ENCODE measurements at regions not wholly inside any gene's neighbourhood (a gene's known extent, or its start where the extent isn't known, plus 50 kb on each side); places are given as distances from the start of the nearest gene placed in this dataset.

- Histone ChIP-seq H3K9ac (ENCODE audit: low read depth, low read length, poor library complexity, severe bottlenecking) (no peak overlapping the region), H2AFZ (ENCODE audit: low read length) (peak overlapping the region; percentile 71), H3K9me3 (ENCODE audit: insufficient read depth, low read depth, low read length) (no peaks in the 10 kb centered on the region), H3K4me1 (ENCODE audit: insufficient read depth, low read length, poor library complexity, severe bottlenecking) (peaks cover 17% of the 10 kb centered on the region), H3K36me3 (ENCODE audit: insufficient read depth, low read length) (no peaks in the 10 kb centered on the region), H3K9me2 (replicated peaks; ENCODE audit: low read depth, low read length) (no peaks in the 10 kb centered on the region), H3K4me2 (ENCODE audit: low read depth, low read length, poor library complexity, severe bottlenecking) (peak overlapping the region; percentile 52), H3K27me3 (ENCODE audit: insufficient read depth, low read length, poor library complexity, severe bottlenecking) (no peaks in the 10 kb centered on the region), H4K20me1 (ENCODE audit: insufficient read depth, low read length, poor library complexity, severe bottlenecking) (no peaks in the 10 kb centered on the region), H3F3A (ENCODE audit: low read depth) (no peaks in the 10 kb centered on the region), H3K4me3 (ENCODE audit: low read length, poor library complexity, severe bottlenecking) (no peak overlapping the region), H3K79me2 (ENCODE audit: insufficient read depth, low read length) (no peaks in the 10 kb centered on the region)
- TF ChIP-seq EZH2phosphoT487 (IDR thresholded peaks at IDR 0.05; ENCODE audit: borderline replicate concordance) = no peak
- TF ChIP-seq CTCF (conservative IDR thresholded peaks at IDR 0.05; ENCODE audit: low read length) = no peak
These were observed 156.9 kb upstream of the FER start for GRCh38 chr5:108590799-108591198.

GRCh38 chr5:108588323-108588722 is 159.4 kb upstream of the FER start:
- Histone ChIP-seq H3F3A (ENCODE audit: low read depth) (no peaks in the 10 kb centered on the region), H4K20me1 (ENCODE audit: insufficient read depth, low read length, poor library complexity, severe bottlenecking) (no peaks in the 10 kb centered on the region), H3K4me1 (ENCODE audit: insufficient read depth, low read length, poor library complexity, severe bottlenecking) (peaks cover 17% of the 10 kb centered on the region), H3K79me2 (ENCODE audit: insufficient read depth, low read length) (no peaks in the 10 kb centered on the region), H3K9ac (ENCODE audit: low read depth, low read length, poor library complexity, severe bottlenecking) (no peak overlapping the region), H3K36me3 (ENCODE audit: insufficient read depth, low read length) (no peaks in the 10 kb centered on the region), H3K9me3 (ENCODE audit: insufficient read depth, low read depth, low read length) (no peaks in the 10 kb centered on the region), H2AFZ (ENCODE audit: low read length) (no peak overlapping the region), H3K9me2 (replicated peaks; ENCODE audit: low read depth, low read length) (no peaks in the 10 kb centered on the region), H3K27me3 (ENCODE audit: insufficient read depth, low read length, poor library complexity, severe bottlenecking) (no peaks in the 10 kb centered on the region), H3K4me3 (ENCODE audit: low read length, poor library complexity, severe bottlenecking) (no peak overlapping the region), H3K4me2 (ENCODE audit: low read depth, low read length, poor library complexity, severe bottlenecking) (no peak overlapping the region)
- TF ChIP-seq CTCF (conservative IDR thresholded peaks at IDR 0.05; ENCODE audit: low read length) = no peak
- TF ChIP-seq EZH2phosphoT487 (IDR thresholded peaks at IDR 0.05; ENCODE audit: borderline replicate concordance) = no peak

- Histone ChIP-seq H3K9ac (ENCODE audit: low read depth, low read length, poor library complexity, severe bottlenecking) (no peak overlapping the region), H3K4me3 (ENCODE audit: low read length, poor library complexity, severe bottlenecking) (no peak overlapping the region), H4K20me1 (ENCODE audit: insufficient read depth, low read length, poor library complexity, severe bottlenecking) (no peaks in the 10 kb centered on the region), H3K36me3 (ENCODE audit: insufficient read depth, low read length) (no peaks in the 10 kb centered on the region), H3K4me2 (ENCODE audit: low read depth, low read length, poor library complexity, severe bottlenecking) (no peak overlapping the region), H3K9me3 (ENCODE audit: insufficient read depth, low read depth, low read length) (no peaks in the 10 kb centered on the region), H3K9me2 (replicated peaks; ENCODE audit: low read depth, low read length) (no peaks in the 10 kb centered on the region), H3K27me3 (ENCODE audit: insufficient read depth, low read length, poor library complexity, severe bottlenecking) (no peaks in the 10 kb centered on the region), H3K79me2 (ENCODE audit: insufficient read depth, low read length) (no peaks in the 10 kb centered on the region), H2AFZ (ENCODE audit: low read length) (no peak overlapping the region), H3K4me1 (ENCODE audit: insufficient read depth, low read length, poor library complexity, severe bottlenecking) (peaks cover 17% of the 10 kb centered on the region), H3F3A (ENCODE audit: low read depth) (no peaks in the 10 kb centered on the region)
- TF ChIP-seq CTCF (conservative IDR thresholded peaks at IDR 0.05; ENCODE audit: low read length) (no peak), EZH2phosphoT487 (IDR thresholded peaks at IDR 0.05; ENCODE audit: borderline replicate concordance) (no peak)
These were observed 159.9 kb upstream of the FER start for GRCh38 chr5:108587821-108588220.

Measured in Loucy (cell line).